ENCODE measurements at regions not wholly inside any gene's neighbourhood (a gene's known extent, or its start where the extent isn't known, plus 50 kb on each side); places are given as distances from the start of the nearest gene placed in this dataset.

GRCh38 chr2:221822416-221822815 is 250.3 kb upstream of the EPHA4 start:
- no peak for DNase-seq (ENCODE audit: low spot score in 2 of 2)
- no peaks in the 10 kb centered on the region for H3K36me3 ChIP-seq
- TF ChIP-seq CTCF (IDR thresholded peaks at IDR 0.05), result no peak
- H3K9me3 ChIP-seq, result no peaks in the 10 kb centered on the region
- H3K27ac ChIP-seq, result no peak overlapping the region
- H3K27me3 ChIP-seq, result no peaks in the 10 kb centered on the region
- H3K4me3 ChIP-seq, result no peak overlapping the region
- no peaks in the 10 kb centered on the region for H3K4me1 ChIP-seq
- intact Hi-C loops (cut with DNase I), result no loop called here

DNA sequence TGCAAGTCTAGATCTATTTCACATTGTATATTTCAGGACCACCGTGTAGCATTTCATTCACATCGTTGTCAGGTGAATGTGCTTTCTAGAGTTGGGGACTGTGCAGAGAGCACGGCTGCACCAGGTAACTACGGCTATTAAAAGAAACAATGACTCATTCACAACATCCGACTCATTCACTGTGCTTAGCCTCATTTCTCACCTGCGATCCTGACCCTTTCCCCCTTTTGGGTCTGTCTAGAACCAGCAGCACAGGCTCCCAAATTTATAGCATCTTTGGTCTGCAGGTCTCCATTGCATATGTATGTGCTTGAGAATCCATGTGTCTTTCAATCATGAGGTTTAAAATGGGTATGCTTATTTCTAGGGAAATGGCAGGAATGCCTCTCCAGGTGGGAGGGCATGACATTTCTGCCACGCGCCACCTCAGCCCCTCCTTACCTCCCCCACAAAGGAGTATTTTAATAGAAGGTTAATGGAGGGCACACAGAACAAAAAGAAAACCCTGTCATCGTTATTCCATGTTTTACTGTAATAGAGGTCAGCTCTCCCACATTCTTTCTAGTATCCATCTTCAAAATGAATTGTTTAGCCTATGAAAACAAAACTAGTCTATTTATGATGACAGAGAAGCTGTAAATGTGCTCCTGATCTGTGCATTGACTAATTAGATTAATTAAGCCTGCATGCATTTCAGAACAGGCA is 246.7 kb upstream of the EPHA4 start:
- no peak overlapping the region for H3K27ac ChIP-seq
- no peak for TF ChIP-seq CTCF (IDR thresholded peaks at IDR 0.05)
- no peak overlapping the region for H3K4me3 ChIP-seq
- H3K4me1 ChIP-seq, result no peaks in the 10 kb centered on the region
- no peak for DNase-seq (ENCODE audit: low spot score in 2 of 2)
- intact Hi-C loops (cut with DNase I), result no loop called here
- H3K36me3 ChIP-seq, result no peaks in the 10 kb centered on the region
- H3K9me3 ChIP-seq, result no peaks in the 10 kb centered on the region
- no peaks in the 10 kb centered on the region for H3K27me3 ChIP-seq

DNA sequence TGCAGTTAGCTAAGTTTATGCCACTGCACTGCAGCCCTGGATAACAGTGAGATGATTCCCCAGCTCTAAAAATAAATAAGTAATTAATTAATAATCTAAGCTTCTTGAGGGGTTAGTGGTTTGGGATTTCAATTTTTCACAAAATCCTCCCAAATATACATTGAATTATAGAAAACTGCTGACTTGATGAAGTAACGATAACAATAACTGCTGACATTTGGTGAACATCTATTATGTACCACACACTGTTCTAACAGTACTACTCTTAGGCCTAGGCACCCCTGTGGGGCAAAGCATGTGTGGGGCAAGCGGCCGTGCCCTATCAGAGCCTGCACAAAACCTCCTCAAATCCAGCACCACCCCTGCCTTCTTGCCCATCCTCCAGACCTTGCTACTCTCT is 245.8 kb upstream of the EPHA4 start:
- intact Hi-C loops (cut with DNase I), result no loop called here
- no peak overlapping the region for H3K27ac ChIP-seq
- no peaks in the 10 kb centered on the region for H3K27me3 ChIP-seq
- H3K4me1 ChIP-seq, result no peaks in the 10 kb centered on the region
- no peak for TF ChIP-seq CTCF (IDR thresholded peaks at IDR 0.05)
- H3K36me3 ChIP-seq, result no peaks in the 10 kb centered on the region
- no peak overlapping the region for H3K4me3 ChIP-seq
- H3K9me3 ChIP-seq, result no peaks in the 10 kb centered on the region
- DNase-seq (ENCODE audit: low spot score in 2 of 2), result no peak

GRCh38 chr2:221817052-221817451 is 244.9 kb upstream of the EPHA4 start:
- no peak for DNase-seq (ENCODE audit: low spot score in 2 of 2)
- no peak overlapping the region for H3K4me3 ChIP-seq
- no peak overlapping the region for H3K27ac ChIP-seq
- H3K9me3 ChIP-seq, result no peaks in the 10 kb centered on the region
- no peaks in the 10 kb centered on the region for H3K4me1 ChIP-seq
- intact Hi-C loops (cut with DNase I), result no loop called here
- TF ChIP-seq CTCF (IDR thresholded peaks at IDR 0.05), result no peak
- no peaks in the 10 kb centered on the region for H3K36me3 ChIP-seq
- no peaks in the 10 kb centered on the region for H3K27me3 ChIP-seq

GRCh38 chr2:221816566-221816965 is 244.5 kb upstream of the EPHA4 start:
- DNase-seq (ENCODE audit: low spot score in 2 of 2), result no peak
- Histone ChIP-seq H3K27ac (no peak overlapping the region), H3K9me3 (no peaks in the 10 kb centered on the region), H3K4me3 (no peak overlapping the region), H3K27me3 (no peaks in the 10 kb centered on the region), H3K36me3 (no peaks in the 10 kb centered on the region), H3K4me1 (no peaks in the 10 kb centered on the region)
- intact Hi-C loops (cut with DNase I), result no loop called here
- TF ChIP-seq CTCF (IDR thresholded peaks at IDR 0.05), result no peak

DNA sequence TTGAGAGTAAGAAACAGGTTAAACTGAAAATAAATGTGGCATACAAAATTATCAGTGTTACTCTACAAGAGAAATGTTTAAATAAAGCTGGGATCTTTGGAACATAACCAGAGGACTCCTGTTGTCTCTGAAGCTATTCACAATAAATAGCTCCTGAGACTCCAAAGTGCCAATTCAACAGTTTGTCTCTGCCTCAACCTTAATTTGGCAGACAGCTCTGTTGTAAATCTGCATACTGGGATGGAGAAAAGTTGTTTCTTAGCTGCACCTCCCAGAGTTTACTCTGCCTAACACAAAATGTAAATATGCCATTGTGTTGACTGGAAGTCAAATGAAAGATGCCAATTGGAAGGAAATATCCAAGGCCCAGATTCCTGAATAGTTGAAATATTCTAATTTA is 238.5 kb upstream of the EPHA4 start:
- DNase-seq (ENCODE audit: low spot score in 2 of 2), result no peak
- no peaks in the 10 kb centered on the region for H3K4me1 ChIP-seq
- intact Hi-C loops (cut with DNase I), result no loop called here
- no peaks in the 10 kb centered on the region for H3K27me3 ChIP-seq
- H3K9me3 ChIP-seq, result no peaks in the 10 kb centered on the region
- no peak overlapping the region for H3K27ac ChIP-seq
- TF ChIP-seq CTCF (IDR thresholded peaks at IDR 0.05), result no peak
- no peak overlapping the region for H3K4me3 ChIP-seq
- H3K36me3 ChIP-seq, result no peaks in the 10 kb centered on the region

Data from ascending aorta (tissue), 2 donors.